IMR-90 (cell line): ENCODE measurements at regions not wholly inside any gene's neighbourhood (a gene's known extent, or its start where the extent isn't known, plus 50 kb on each side); places are given as distances from the start of the nearest gene placed in this dataset.

Experiments
- ATAC-seq: fragments of 200-7000 bp; cut with Tn5 transposase; 2 replicates; pipeline ENCODE4 v1.9.1; 2020; ENCODE audit warnings: low read depth, mild to moderate bottlenecking, moderate library complexity
- BruUV-seq: library from RNA; stranded (reverse); fragments of 400-500 nt; replicated peaks from 2 replicates; lab custom pipeline; 2021; lab: Mats Ljungman, UMichigan
- CTCF ChIA-PET: fragments of 300-600 bp; formaldehyde crosslinking; extraction: SDS; loops from one replicate; lab custom pipeline; 2021; ENCODE audit warnings: antibody characterized with exemption; lab: Yijun Ruan, JAX
- POLR2A ChIA-PET: fragments of 300-600 bp; sonication (Branson Sonifier 250); formaldehyde crosslinking; loops from one replicate; lab custom pipeline; 2022; ENCODE audit warnings: antibody characterized with exemption; ENCODE audit not compliant: unreplicated experiment; lab: Charles Lee
- DNase-seq: peaks from one replicate; pipeline ENCODE4 v3.0.0; 2013
- H2AFZ ChIP-seq: replicated peaks from 2 replicates; pipeline ENCODE3; 2013; ENCODE audit warnings: low read length, mild to moderate bottlenecking; ENCODE audit not compliant: poor library complexity
- H2AK5ac ChIP-seq: 2 replicates; pipeline ENCODE4 v1.6.1; 2013; ENCODE audit warnings: low read depth, low read length, inconsistent platforms
- H2AK9ac ChIP-seq: replicated peaks from 2 replicates; pipeline ENCODE3; 2013; ENCODE audit warnings: mild to moderate bottlenecking, low read depth, low read length, moderate library complexity; ENCODE audit not compliant: poor library complexity
- H2BK120ac ChIP-seq: 2 replicates; pipeline ENCODE4 v1.6.1; 2013; ENCODE audit warnings: low read depth, low read length, inconsistent platforms
- H2BK15ac ChIP-seq: 3 replicates; pipeline ENCODE4 v1.6.1; 2013; ENCODE audit warnings: low read depth, low read length, inconsistent platforms
- H2BK20ac ChIP-seq: 2 replicates; pipeline ENCODE4 v1.6.1; 2013; ENCODE audit warnings: low read depth, mild to moderate bottlenecking, inconsistent platforms, low read length, moderate library complexity
- H2BK5ac ChIP-seq: 2 replicates; pipeline ENCODE4 v1.6.1; 2013; ENCODE audit warnings: mild to moderate bottlenecking, low read depth, low read length, inconsistent platforms; ENCODE audit not compliant: poor library complexity, severe bottlenecking
- H3K14ac ChIP-seq: replicated peaks from 2 replicates; pipeline ENCODE4 v1.6.1; 2013; ENCODE audit warnings: low read depth, low read length, inconsistent platforms
- H3K18ac ChIP-seq: 2 replicates; pipeline ENCODE4 v1.6.1; 2013; ENCODE audit warnings: low read depth, low read length, control low read depth
- H3K23ac ChIP-seq: 2 replicates; pipeline ENCODE4 v1.6.1; 2013; ENCODE audit warnings: low read depth, low read length, inconsistent platforms
- H3K27ac ChIP-seq: 2 replicates; pipeline ENCODE4 v1.5.1; 2013; ENCODE audit warnings: mild to moderate bottlenecking, control low read depth, low read length; ENCODE audit not compliant: insufficient read depth
- H3K27me3 ChIP-seq: 2 replicates; pipeline ENCODE4 v1.6.1; 2013; ENCODE audit warnings: low read length; ENCODE audit not compliant: control insufficient read depth, insufficient read depth
- H3K36me3 ChIP-seq: 2 replicates; pipeline ENCODE4 v1.6.1; 2013; ENCODE audit warnings: low read length, mixed read lengths; ENCODE audit not compliant: control insufficient read depth, insufficient read depth
- H3K4ac ChIP-seq: 2 replicates; pipeline ENCODE4 v1.6.1; 2013; ENCODE audit warnings: low read depth, low read length, inconsistent platforms
- H3K4me1 ChIP-seq: 2 replicates; pipeline ENCODE4 v1.6.1; 2013; ENCODE audit warnings: low read length, mixed read lengths; ENCODE audit not compliant: control insufficient read depth, insufficient read depth
- H3K4me2 ChIP-seq: 2 replicates; pipeline ENCODE4 v1.6.1; 2013; ENCODE audit warnings: low read depth, mild to moderate bottlenecking, control low read depth, low read length, moderate library complexity
- H3K4me3 ChIP-seq: 2 replicates; pipeline ENCODE4 v1.5.1; 2013; ENCODE audit warnings: low read depth, mild to moderate bottlenecking, control low read depth, low read length, moderate library complexity; ENCODE audit not compliant: insufficient read depth
- H3K56ac ChIP-seq: 2 replicates; pipeline ENCODE4 v1.6.1; 2013; ENCODE audit warnings: low read length, inconsistent platforms; ENCODE audit not compliant: insufficient read depth; ENCODE audit errors: extremely low read depth
- H3K79me1 ChIP-seq, 2 experiments: 2 replicates each; pipeline ENCODE4 v1.6.1; 2013; ENCODE audit warnings: low read length in 2 of 2, inconsistent platforms in 1 of 2, low read depth in 1 of 2
- H3K9ac ChIP-seq: 2 replicates; pipeline ENCODE4 v1.6.1; 2013; ENCODE audit warnings: low read depth, low read length, control low read depth
- H3K9me1 ChIP-seq: 2 replicates; pipeline ENCODE4 v1.6.1; 2013; ENCODE audit warnings: low read length, inconsistent platforms; ENCODE audit not compliant: insufficient read depth
- H3K9me3 ChIP-seq: 2 replicates; pipeline ENCODE4 v1.6.1; 2013; ENCODE audit warnings: low read length; ENCODE audit not compliant: control insufficient read depth, insufficient read depth
- H4K20me1 ChIP-seq: 2 replicates; pipeline ENCODE4 v1.6.1; 2013; ENCODE audit warnings: low read length, inconsistent platforms; ENCODE audit not compliant: insufficient read depth
- H4K5ac ChIP-seq: 2 replicates; pipeline ENCODE4 v1.6.1; 2013; ENCODE audit warnings: mild to moderate bottlenecking, low read depth, low read length, control low read depth
- H4K8ac ChIP-seq, 2 experiments: 2 replicates each; pipeline ENCODE4 v1.6.1; 2013; ENCODE audit warnings: low read depth in 2 of 2, low read length in 2 of 2, control low read depth in 1 of 2, inconsistent platforms in 1 of 2
- H4K91ac ChIP-seq: 2 replicates; pipeline ENCODE4 v1.6.1; 2013; ENCODE audit warnings: low read depth, low read length, inconsistent platforms; ENCODE audit not compliant: insufficient read depth
- CEBPB ChIP-seq: IDR thresholded peaks from 2 replicates; pipeline ENCODE4 v1.6.1; 2012; ENCODE audit warnings: low read depth, low read length, improper control_type of control experiment
- CTCF ChIP-seq: conservative IDR thresholded peaks from 2 replicates; pipeline ENCODE4 v1.5.1; 2012; ENCODE audit warnings: mild to moderate bottlenecking, low read depth, low read length, improper control_type of control experiment
- FOS ChIP-seq: fragments of 150-350 bp; IDR thresholded peaks from 2 replicates; pipeline ENCODE4 v1.6.1; 2016; ENCODE audit warnings: low read depth, low read length
- POLR2A ChIP-seq: IDR thresholded peaks from 2 replicates; pipeline ENCODE4 v1.6.1; 2012; ENCODE audit warnings: mild to moderate bottlenecking, low read depth, low read length
- RAD21 ChIP-seq: IDR thresholded peaks from 2 replicates; pipeline ENCODE4 v1.6.1; 2012; ENCODE audit warnings: low read length, improper control_type of control experiment
- RFX5 ChIP-seq: IDR thresholded peaks from 2 replicates; pipeline ENCODE4 v1.8.0; 2012; ENCODE audit warnings: low read depth, mild to moderate bottlenecking, low read length, moderate library complexity
- WGBS, 2 experiments: methylation state at CpG; one replicate each; pipeline versions ENCODE4 v1.1.5 to v1.1.7; 2013; ENCODE audit warnings: missing lambda C conversion rate in 2 of 2; ENCODE audit not compliant: insufficient read length in 1 of 2; ENCODE audit errors: extremely low coverage in 2 of 2; 5-methylcytosine and 5-hydroxymethylcytosine counted together
- dilution Hi-C: fragments of 300-500 bp; cut with HindIII; formaldehyde crosslinking; loops from one replicate; pipeline ENCODE4 v1.14.3; 2018; ENCODE audit warnings: low sequenced_read_pairs; ENCODE audit not compliant: unreplicated experiment
- in situ Hi-C: fragments of 300-500 bp; cut with MboI; formaldehyde crosslinking; loops from 3 replicates; pipeline ENCODE4 v1.14.3; 2019; ENCODE audit warnings: low sequenced_read_pairs, inconsistent platforms, mixed read lengths
- intact Hi-C: fragments of 100-400 bp; cut with micrococcal nuclease; formaldehyde crosslinking; loops from 2 replicates; pipeline ENCODE4 v1.10.0; 2022
- TF ChIP-seq, protein P1 (sequence below): fragments of 150-350 bp; IDR thresholded peaks from 2 replicates; pipeline ENCODE4 v1.6.1; 2016; ENCODE audit warnings: low read depth, mild to moderate bottlenecking, low read length, moderate library complexity, borderline replicate concordance

DNA sequence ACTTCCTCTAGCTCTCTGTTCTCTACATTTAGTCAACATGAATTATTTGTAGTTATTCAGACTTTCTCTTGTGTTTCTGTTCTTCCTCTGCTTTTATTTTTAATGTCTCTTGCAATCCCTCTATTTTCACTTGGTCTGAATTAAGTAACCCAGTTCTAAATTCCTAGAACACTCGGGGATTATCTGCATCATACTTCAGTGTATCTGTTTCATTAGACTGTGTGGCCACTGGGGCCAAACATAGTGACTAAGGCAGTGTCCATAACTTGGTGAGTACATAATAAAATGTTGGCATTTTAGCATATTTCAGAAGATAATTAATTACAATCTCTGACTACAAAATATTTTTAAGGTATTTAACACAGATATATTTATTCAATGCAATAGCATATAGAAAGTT, 1087.2 kb upstream of the B3GALT2 start:
- Histone ChIP-seq H3K18ac (no peak overlapping the region), H3K14ac (no peak overlapping the region), H2BK20ac (no peak overlapping the region), H3K36me3 (no peaks in the 10 kb centered on the region), H3K9me3 (no peaks in the 10 kb centered on the region), H3K4me2 (no peak overlapping the region), H3K9ac (no peak overlapping the region), H3K4me1 (no peaks in the 10 kb centered on the region), H2AK5ac (no peak overlapping the region), H3K79me1 (no peaks in the 10 kb centered on the region), H3K56ac (no peak overlapping the region), H2BK120ac (no peak overlapping the region), H3K9me1 (no peaks in the 10 kb centered on the region), H4K20me1 (no peaks in the 10 kb centered on the region), H3K4me3 (no peak overlapping the region), H3K27me3 (no peaks in the 10 kb centered on the region), H4K5ac (no peak overlapping the region), H2BK5ac (no peak overlapping the region), H4K91ac (no peak overlapping the region), H3K23ac (no peak overlapping the region), H2AFZ (no peak overlapping the region), H2AK9ac (no peak overlapping the region), H2BK15ac (no peak overlapping the region), H3K27ac (no peak overlapping the region), H4K8ac (no peak overlapping the region), H3K4ac (no peak overlapping the region)
- ATAC-seq = no peak
- WGBS, 2 experiments = no CpG with 5 or more reads among the region's 1 CpG
- ChIA-PET CTCF (no interaction called here), POLR2A (no interaction called here)
- in situ Hi-C loops (no loop called here), dilution Hi-C loops (no loop called here), intact Hi-C loops (no loop called here)
- no peak for DNase-seq
- TF ChIP-seq RFX5 = no peak
- no peak for TF ChIP-seq FOS
- TF ChIP-seq POLR2A = no peak
- no peak for TF ChIP-seq CTCF
- TF ChIP-seq CEBPB = no peak
- no peak for TF ChIP-seq RAD21
- TF ChIP-seq, protein P1, sequence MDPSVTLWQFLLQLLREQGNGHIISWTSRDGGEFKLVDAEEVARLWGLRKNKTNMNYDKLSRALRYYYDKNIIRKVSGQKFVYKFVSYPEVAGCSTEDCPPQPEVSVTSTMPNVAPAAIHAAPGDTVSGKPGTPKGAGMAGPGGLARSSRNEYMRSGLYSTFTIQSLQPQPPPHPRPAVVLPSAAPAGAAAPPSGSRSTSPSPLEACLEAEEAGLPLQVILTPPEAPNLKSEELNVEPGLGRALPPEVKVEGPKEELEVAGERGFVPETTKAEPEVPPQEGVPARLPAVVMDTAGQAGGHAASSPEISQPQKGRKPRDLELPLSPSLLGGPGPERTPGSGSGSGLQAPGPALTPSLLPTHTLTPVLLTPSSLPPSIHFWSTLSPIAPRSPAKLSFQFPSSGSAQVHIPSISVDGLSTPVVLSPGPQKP = no peak
- BruUV-seq = no TSS peak
